DND-41 (cell line): ENCODE measurements at regions not wholly inside any gene's neighbourhood (a gene's known extent, or its start where the extent isn't known, plus 50 kb on each side); places are given as distances from the start of the nearest gene placed in this dataset.

Experiments
- ATAC-seq: fragments of 200-7000 bp; cut with Tn5 transposase; 3 replicates; pipeline ENCODE4 v1.9.1; 2021; ENCODE audit warnings: low read depth; ENCODE audit not compliant: insufficient read depth
- DNase-seq: peaks from one replicate; pipeline ENCODE4 v3.0.0-alpha.2; 2020
- H2AFZ ChIP-seq: 2 replicates; pipeline ENCODE4 v1.6.0; 2012; ENCODE audit warnings: low read depth, low read length
- H3K27ac ChIP-seq: 2 replicates; pipeline ENCODE4 v1.5.1; 2012; ENCODE audit warnings: low read length, inconsistent platforms
- H3K27me3 ChIP-seq: fragments of 200-600 bp; sonication (generic); 2 replicates; pipeline ENCODE4 v1.6.0; 2012; ENCODE audit warnings: low read length, mild to moderate bottlenecking, inconsistent platforms; ENCODE audit not compliant: insufficient read depth, poor library complexity
- H3K36me3 ChIP-seq: 2 replicates; pipeline ENCODE4 v1.5.1; 2012; ENCODE audit warnings: low read length, inconsistent platforms; ENCODE audit not compliant: insufficient read depth
- H3K4me1 ChIP-seq: 2 replicates; pipeline ENCODE4 v1.5.1; 2012; ENCODE audit warnings: mild to moderate bottlenecking, low read length; ENCODE audit not compliant: insufficient read depth
- H3K4me2 ChIP-seq: 2 replicates; pipeline ENCODE4 v1.6.0; 2012; ENCODE audit warnings: mild to moderate bottlenecking, moderate library complexity, low read length, inconsistent platforms; ENCODE audit not compliant: insufficient read depth
- H3K4me3 ChIP-seq, 2 experiments: fragments of 200-600 bp in 1 of 2; shearing (Covaris generic) in 1 of 2; 2 replicates each; pipeline ENCODE4 v1.5.1; 2012 to 2016; ENCODE audit warnings: inconsistent platforms in 2 of 2, low read length in 2 of 2, mild to moderate bottlenecking in 2 of 2, low read depth in 1 of 2, moderate library complexity in 1 of 2
- H3K79me2 ChIP-seq: 2 replicates; pipeline ENCODE4 v1.6.0; 2012; ENCODE audit warnings: low read length, inconsistent platforms; ENCODE audit not compliant: insufficient read depth
- H3K9ac ChIP-seq: 2 replicates; pipeline ENCODE4 v1.6.0; 2012; ENCODE audit warnings: low read depth, mild to moderate bottlenecking, inconsistent platforms, low read length, moderate library complexity
- H3K9me3 ChIP-seq: 2 replicates; pipeline ENCODE4 v1.5.1; 2012; ENCODE audit warnings: low read length, moderate library complexity, mild to moderate bottlenecking, inconsistent platforms; ENCODE audit not compliant: insufficient read depth, severe bottlenecking
- H4K20me1 ChIP-seq: 2 replicates; pipeline ENCODE4 v1.6.0; 2012; ENCODE audit warnings: low read length; ENCODE audit not compliant: insufficient read depth
- EZH2 ChIP-seq: IDR thresholded peaks from 3 replicates; pipeline ENCODE4 v1.6.1; 2012; ENCODE audit warnings: borderline replicate concordance, low read depth, mild to moderate bottlenecking, moderate library complexity, low read length, inconsistent platforms; ENCODE audit not compliant: severe bottlenecking
- TF ChIP-seq, protein P1 (sequence below): IDR thresholded peaks from 2 replicates; pipeline ENCODE4 v1.5.1; 2012; ENCODE audit warnings: borderline replicate concordance, low read length, moderate library complexity, mild to moderate bottlenecking; ENCODE audit not compliant: poor library complexity, severe bottlenecking; ENCODE audit errors: extremely low read depth

DNA sequence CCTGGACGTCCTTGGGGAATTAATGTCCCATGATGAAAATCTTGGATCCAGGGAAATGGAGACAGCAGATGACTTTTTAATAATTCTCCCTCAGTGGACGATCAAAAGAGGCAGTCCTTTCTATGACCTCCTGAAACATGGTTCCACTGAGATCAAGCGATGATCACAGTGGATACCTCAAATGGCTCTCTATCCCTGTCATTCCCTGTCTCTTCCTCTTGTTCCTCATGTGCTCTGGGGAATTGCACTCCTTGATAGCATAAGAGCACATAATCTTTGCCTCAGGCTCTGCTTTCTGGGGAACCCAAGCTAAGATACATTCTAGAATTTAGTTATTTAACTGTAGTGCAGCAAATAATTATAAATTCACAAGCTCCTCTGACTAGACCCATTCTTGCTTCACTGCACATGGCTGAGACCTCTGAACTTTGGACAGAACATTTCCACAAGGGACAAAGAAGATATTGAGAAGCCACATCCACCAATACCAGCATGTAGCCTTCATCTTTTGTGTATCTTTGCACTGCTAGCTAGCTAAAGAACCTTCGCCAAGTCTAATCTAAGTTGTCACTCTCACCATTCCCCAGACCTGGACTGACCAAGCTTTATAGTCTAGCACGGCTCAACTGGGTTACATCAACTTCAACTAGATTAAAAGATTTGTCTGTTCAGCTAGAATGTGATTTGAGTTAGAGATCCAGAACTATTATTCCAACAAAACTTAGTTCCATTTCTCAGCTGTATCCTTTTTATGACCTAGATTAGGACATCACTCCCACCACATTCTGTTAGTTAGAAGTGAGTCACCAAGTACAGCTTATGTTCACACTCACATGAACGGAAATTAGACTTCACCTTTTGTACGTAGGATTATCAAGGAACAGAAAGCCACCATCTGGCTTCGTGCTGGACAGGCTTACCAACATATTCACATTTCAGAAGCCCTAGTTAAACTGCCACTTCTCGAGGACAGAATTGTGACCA lies 142.7 kb downstream of the SUCLA2 start:
- Histone ChIP-seq H3K4me2 (no peak overlapping the region), H3K27ac (no peak overlapping the region), H3K4me1 (no peaks in the 10 kb centered on the region), H4K20me1 (no peaks in the 10 kb centered on the region), H3K9ac (no peak overlapping the region), H3K79me2 (no peaks in the 10 kb centered on the region), H2AFZ (no peak overlapping the region), H3K27me3 (no peaks in the 10 kb centered on the region), H3K9me3 (no peaks in the 10 kb centered on the region), H3K36me3 (no peaks in the 10 kb centered on the region), H3K4me3 (no peak overlapping the region)
- DNase-seq (no peak), ATAC-seq (no peak)
- TF ChIP-seq, protein P1, sequence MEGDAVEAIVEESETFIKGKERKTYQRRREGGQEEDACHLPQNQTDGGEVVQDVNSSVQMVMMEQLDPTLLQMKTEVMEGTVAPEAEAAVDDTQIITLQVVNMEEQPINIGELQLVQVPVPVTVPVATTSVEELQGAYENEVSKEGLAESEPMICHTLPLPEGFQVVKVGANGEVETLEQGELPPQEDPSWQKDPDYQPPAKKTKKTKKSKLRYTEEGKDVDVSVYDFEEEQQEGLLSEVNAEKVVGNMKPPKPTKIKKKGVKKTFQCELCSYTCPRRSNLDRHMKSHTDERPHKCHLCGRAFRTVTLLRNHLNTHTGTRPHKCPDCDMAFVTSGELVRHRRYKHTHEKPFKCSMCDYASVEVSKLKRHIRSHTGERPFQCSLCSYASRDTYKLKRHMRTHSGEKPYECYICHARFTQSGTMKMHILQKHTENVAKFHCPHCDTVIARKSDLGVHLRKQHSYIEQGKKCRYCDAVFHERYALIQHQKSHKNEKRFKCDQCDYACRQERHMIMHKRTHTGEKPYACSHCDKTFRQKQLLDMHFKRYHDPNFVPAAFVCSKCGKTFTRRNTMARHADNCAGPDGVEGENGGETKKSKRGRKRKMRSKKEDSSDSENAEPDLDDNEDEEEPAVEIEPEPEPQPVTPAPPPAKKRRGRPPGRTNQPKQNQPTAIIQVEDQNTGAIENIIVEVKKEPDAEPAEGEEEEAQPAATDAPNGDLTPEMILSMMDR, result no peak
- TF ChIP-seq EZH2, result no peak

DNA sequence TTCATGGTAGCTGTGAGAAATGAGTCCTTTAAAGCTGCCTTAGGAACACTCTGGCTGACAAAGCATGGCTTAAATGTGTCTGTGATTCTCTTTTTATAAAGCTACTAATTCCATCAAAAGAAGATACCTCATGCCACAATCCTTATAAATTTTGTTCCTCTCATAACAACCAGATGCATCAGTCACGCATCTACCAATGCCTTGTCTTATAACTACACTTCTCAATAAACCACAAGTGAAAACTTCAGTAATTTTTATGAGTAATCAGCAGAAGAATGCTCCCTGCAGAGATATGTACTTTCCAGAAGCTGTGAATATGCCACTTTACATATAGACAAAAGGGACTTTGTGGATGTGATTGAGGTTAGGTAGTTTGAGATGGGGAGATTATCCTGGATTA lies 147.8 kb downstream of the SUCLA2 start:
- no peak for DNase-seq
- no peaks in the 10 kb centered on the region for H4K20me1 ChIP-seq
- H3K36me3 ChIP-seq, result no peaks in the 10 kb centered on the region
- no peak overlapping the region for H3K9ac ChIP-seq
- H3K27ac ChIP-seq, result no peak overlapping the region
- no peaks in the 10 kb centered on the region for H3K4me1 ChIP-seq
- no peak for ATAC-seq
- H3K27me3 ChIP-seq, result no peaks in the 10 kb centered on the region
- H3K4me2 ChIP-seq, result no peak overlapping the region
- H3K4me3 ChIP-seq, result no peak overlapping the region
- TF ChIP-seq EZH2, result no peak
- TF ChIP-seq, protein P1, result no peak
- H2AFZ ChIP-seq, result no peak overlapping the region
- H3K79me2 ChIP-seq, result no peaks in the 10 kb centered on the region
- no peaks in the 10 kb centered on the region for H3K9me3 ChIP-seq

DNA sequence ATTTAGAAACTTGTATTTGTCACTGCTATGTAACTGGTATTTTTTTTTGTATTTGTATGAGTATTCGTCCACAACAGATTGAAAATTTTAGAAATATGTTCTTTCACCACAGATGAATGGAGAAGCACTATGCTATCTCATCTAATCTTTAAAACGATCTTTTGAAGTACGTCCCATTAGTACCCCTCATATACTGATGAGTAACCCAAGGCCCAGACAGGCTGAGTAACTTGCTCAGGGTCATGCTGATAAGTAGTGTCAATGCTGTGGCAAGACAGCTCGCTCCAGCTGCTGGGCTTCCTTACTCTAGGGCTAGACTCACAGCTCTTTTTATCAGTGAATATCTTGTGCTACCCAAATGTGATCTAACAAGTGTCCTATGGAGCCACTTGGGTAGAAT lies 154.2 kb downstream of the SUCLA2 start:
- Histone ChIP-seq H4K20me1 (no peaks in the 10 kb centered on the region), H3K36me3 (no peaks in the 10 kb centered on the region), H3K9ac (no peak overlapping the region), H3K4me3 (no peak overlapping the region), H3K4me2 (no peak overlapping the region), H3K4me1 (no peaks in the 10 kb centered on the region), H3K27ac (no peak overlapping the region), H3K9me3 (no peaks in the 10 kb centered on the region), H2AFZ (no peak overlapping the region), H3K79me2 (no peaks in the 10 kb centered on the region), H3K27me3 (no peaks in the 10 kb centered on the region)
- ATAC-seq (no peak), DNase-seq (no peak)
- no peak for TF ChIP-seq EZH2
- TF ChIP-seq, protein P1, result no peak
